Brain microvascular endothelial cell (primary cell): ENCODE measurements at regions not wholly inside any gene's neighbourhood (a gene's known extent, or its start where the extent isn't known, plus 50 kb on each side); places are given as distances from the start of the nearest gene placed in this dataset.

Experiments
- DNase-seq: peaks from one replicate; pipeline ENCODE4 v3.0.0-alpha.2; 2020
- H3K27ac ChIP-seq: fragments of 250-450 bp; sonication (Bioruptor Pico); 2 replicates; pipeline ENCODE4 v1.5.1; 2020; ENCODE audit warnings: mild to moderate bottlenecking, moderate library complexity
- H3K27me3 ChIP-seq: fragments of 250-450 bp; sonication (Bioruptor Pico); replicated peaks from 2 replicates; pipeline ENCODE4 v1.5.1; 2020; ENCODE audit warnings: mild to moderate bottlenecking
- H3K36me3 ChIP-seq: fragments of 250-450 bp; sonication (Bioruptor Pico); replicated peaks from 2 replicates; pipeline ENCODE4 v1.5.1; 2020; ENCODE audit warnings: mild to moderate bottlenecking
- H3K4me3 ChIP-seq: 2 replicates; pipeline ENCODE4 v1.5.1; 2011; ENCODE audit warnings: low read depth, mild to moderate bottlenecking, control low read depth, low read length, moderate library complexity
- CTCF ChIP-seq: IDR thresholded peaks from 2 replicates; pipeline ENCODE4 v1.5.1; 2011; ENCODE audit warnings: low read depth, mild to moderate bottlenecking, moderate library complexity, low read length, control low read depth, inconsistent platforms; ENCODE audit errors: missing control alignments
- in situ Hi-C: cut with HindIII; loops from 2 replicates; pipeline ENCODE4 v1.10.0; 2017; ENCODE audit warnings: low sequenced_read_pairs, low pct_ligation_motif_present

- no peaks in the 10 kb centered on the region for H3K27me3 ChIP-seq
- H3K4me3 ChIP-seq = no peak overlapping the region
- in situ Hi-C loops = no loop called here
- H3K36me3 ChIP-seq = no peaks in the 10 kb centered on the region
- TF ChIP-seq CTCF = no peak
- no peak overlapping the region for H3K27ac ChIP-seq
- DNase-seq = no peak
Measured at GRCh38 chr2:122575076-122575475, 819.6 kb downstream of the TSN start.

- in situ Hi-C loops = no loop called here
- TF ChIP-seq CTCF = no peak
- Histone ChIP-seq H3K27ac (no peak overlapping the region), H3K27me3 (no peaks in the 10 kb centered on the region), H3K36me3 (no peaks in the 10 kb centered on the region), H3K4me3 (no peak overlapping the region)
- DNase-seq = no peak
Measured at GRCh38 chr2:122583159-122583917, 827.9 kb downstream of the TSN start.

- Histone ChIP-seq H3K27me3 (no peaks in the 10 kb centered on the region), H3K27ac (no peak overlapping the region), H3K36me3 (no peaks in the 10 kb centered on the region), H3K4me3 (no peak overlapping the region)
- no peak for TF ChIP-seq CTCF
- in situ Hi-C loops = no loop called here
- DNase-seq = no peak
Measured at GRCh38 chr2:122590524-122590923, 835.1 kb downstream of the TSN start.

- Histone ChIP-seq H3K27me3 (no peaks in the 10 kb centered on the region), H3K36me3 (no peaks in the 10 kb centered on the region), H3K27ac (no peak overlapping the region), H3K4me3 (no peak overlapping the region)
- no peak for TF ChIP-seq CTCF
- in situ Hi-C loops = no loop called here
- no peak for DNase-seq
Measured at GRCh38 chr2:122595065-122595464, 839.6 kb downstream of the TSN start.

GRCh38 chr2:122596598-122596997 lies 841.1 kb downstream of the TSN start:
- Histone ChIP-seq H3K4me3 (no peak overlapping the region), H3K27ac (no peak overlapping the region), H3K36me3 (no peaks in the 10 kb centered on the region), H3K27me3 (no peaks in the 10 kb centered on the region)
- TF ChIP-seq CTCF = no peak
- no peak for DNase-seq
- in situ Hi-C loops = no loop called here

GRCh38 chr2:122598784-122599183 lies 843.3 kb downstream of the TSN start:
- no peak overlapping the region for H3K27ac ChIP-seq
- no peak for DNase-seq
- H3K4me3 ChIP-seq = no peak overlapping the region
- H3K27me3 ChIP-seq = no peaks in the 10 kb centered on the region
- H3K36me3 ChIP-seq = no peaks in the 10 kb centered on the region
- in situ Hi-C loops = no loop called here
- no peak for TF ChIP-seq CTCF
